Natural killer cell (primary cell): ENCODE measurements at regions not wholly inside any gene's neighbourhood (a gene's known extent, or its start where the extent isn't known, plus 50 kb on each side); places are given as distances from the start of the nearest gene placed in this dataset.
"Not testable (repeated sequence)": the region's sequence is repeated elsewhere in the genome, so short reads cannot be mapped to it uniquely, and the experiment has no call there.

Experiments used
- ATAC-seq, 3 donors: fragments of 150-1000 bp in 2 of 3; fragments of 200-7000 bp in 1 of 3; cut with Tn5 transposase; 1 replicate in 1 of 3; 2 replicates in 2 of 3; pipeline ENCODE4 v1.10.0; 2021; ENCODE audit warnings: mild to moderate bottlenecking in 2 of 3, moderate library complexity in 2 of 3
- DNase-seq, 2 donors: peaks; one replicate each; pipeline versions ENCODE4 v3.0.0 to v3.0.0-alpha.2; 2013 to 2021; ENCODE audit warnings: mixed read lengths in 1 of 2
- H3K27ac ChIP-seq: one replicate; pipeline ENCODE4 v1.5.1; 2013; ENCODE audit warnings: mild to moderate bottlenecking, low read length
- H3K27me3 ChIP-seq: one replicate; pipeline ENCODE4 v1.6.1; 2013; ENCODE audit warnings: low read length; ENCODE audit not compliant: control insufficient read depth, insufficient read depth
- H3K36me3 ChIP-seq: one replicate; pipeline ENCODE4 v1.6.1; 2013; ENCODE audit warnings: low read length; ENCODE audit not compliant: control insufficient read depth, insufficient read depth
- H3K4me1 ChIP-seq: one replicate; pipeline ENCODE4 v1.6.1; 2013; ENCODE audit warnings: low read length; ENCODE audit not compliant: control insufficient read depth, insufficient read depth
- H3K4me3 ChIP-seq: one replicate; pipeline ENCODE4 v1.5.1; 2013; ENCODE audit warnings: low read length
- H3K9me3 ChIP-seq: one replicate; pipeline ENCODE4 v1.6.1; 2013; ENCODE audit warnings: low read length; ENCODE audit not compliant: control insufficient read depth, insufficient read depth
- H3K27ac Mint-ChIP-seq, 2 donors: one replicate each; pipeline ENCODE4 v1.8.0; 2022; ENCODE audit warnings: mild to moderate bottlenecking in 2 of 2, mixed read lengths in 2 of 2, moderate library complexity in 1 of 2
- H3K27me3 Mint-ChIP-seq, 2 donors: one replicate each; pipeline ENCODE4 v1.8.0; 2022; ENCODE audit warnings: low read depth in 2 of 2, mixed read lengths in 2 of 2
- H3K36me3 Mint-ChIP-seq: one replicate; pipeline ENCODE4 v1.8.0; 2022; ENCODE audit warnings: mixed read lengths
- H3K4me1 Mint-ChIP-seq, 2 donors: one replicate each; pipeline ENCODE4 v1.8.0; 2022; ENCODE audit warnings: mixed read lengths in 2 of 2
- H3K4me3 Mint-ChIP-seq: one replicate; pipeline ENCODE4 v1.8.0; 2022; ENCODE audit warnings: mild to moderate bottlenecking, moderate library complexity, mixed read lengths
- H3K9me3 Mint-ChIP-seq, 2 donors: one replicate each; pipeline ENCODE4 v1.8.0; 2022; ENCODE audit warnings: mixed read lengths in 2 of 2
- WGBS: methylation state at CpG from one replicate; pipeline ENCODE4 v1.1.7; 2013; ENCODE audit warnings: missing lambda C conversion rate; ENCODE audit not compliant: insufficient coverage; 5-methylcytosine and 5-hydroxymethylcytosine counted together
- intact Hi-C: fragments of 100-400 bp; cut with micrococcal nuclease; formaldehyde crosslinking; loops from one replicate; pipeline ENCODE4 v1.14.2; 2022
- TF ChIP-seq, protein P1 (sequence below): fragments of 200-600 bp; IDR thresholded peaks from one replicate; pipeline ENCODE4 v1.8.0; 2022; ENCODE audit warnings: antibody characterized with exemption

DNA sequence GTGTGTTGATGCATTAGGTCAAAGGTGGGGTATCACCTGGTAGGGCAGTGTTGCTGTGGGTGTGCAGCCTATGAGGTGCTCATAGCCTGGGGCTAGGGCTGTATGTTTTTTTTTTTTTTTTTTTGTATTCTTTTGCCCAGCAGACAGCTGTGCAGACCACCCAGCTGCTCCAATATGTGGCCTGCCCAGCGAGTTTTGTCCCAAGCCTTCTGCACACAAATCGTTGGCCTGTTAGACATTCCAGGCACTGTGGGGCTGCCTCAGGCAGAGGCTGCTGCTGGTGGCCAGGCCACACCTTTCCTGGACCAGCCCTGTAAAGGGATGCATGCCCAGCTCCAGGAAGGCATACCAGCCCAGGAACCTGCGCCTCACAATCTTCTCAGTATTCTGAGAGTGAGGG lies 348.5 kb downstream of the JRKL start:
- Mint-ChIP-seq H3K36me3 (peaks cover 10% of the 10 kb centered on the region), H3K27me3 (no peaks in the 10 kb centered on the region), H3K4me3 (no peak overlapping the region), H3K9me3 (peaks cover 17 to 23% of the 10 kb centered on the region in 2 donors), H3K27ac (no peak overlapping the region), H3K4me1 (no peaks in the 10 kb centered on the region)
- WGBS: 91% methylated on average over 3 of the region's 3 CpGs
- DNase-seq (no peak), ATAC-seq (no peak)
- Histone ChIP-seq H3K27me3 (no peaks in the 10 kb centered on the region), H3K9me3 (no peaks in the 10 kb centered on the region), H3K36me3 (no peaks in the 10 kb centered on the region), H3K4me3 (no peak overlapping the region), H3K27ac (no peak overlapping the region), H3K4me1 (no peaks in the 10 kb centered on the region)
- TF ChIP-seq, protein P1, sequence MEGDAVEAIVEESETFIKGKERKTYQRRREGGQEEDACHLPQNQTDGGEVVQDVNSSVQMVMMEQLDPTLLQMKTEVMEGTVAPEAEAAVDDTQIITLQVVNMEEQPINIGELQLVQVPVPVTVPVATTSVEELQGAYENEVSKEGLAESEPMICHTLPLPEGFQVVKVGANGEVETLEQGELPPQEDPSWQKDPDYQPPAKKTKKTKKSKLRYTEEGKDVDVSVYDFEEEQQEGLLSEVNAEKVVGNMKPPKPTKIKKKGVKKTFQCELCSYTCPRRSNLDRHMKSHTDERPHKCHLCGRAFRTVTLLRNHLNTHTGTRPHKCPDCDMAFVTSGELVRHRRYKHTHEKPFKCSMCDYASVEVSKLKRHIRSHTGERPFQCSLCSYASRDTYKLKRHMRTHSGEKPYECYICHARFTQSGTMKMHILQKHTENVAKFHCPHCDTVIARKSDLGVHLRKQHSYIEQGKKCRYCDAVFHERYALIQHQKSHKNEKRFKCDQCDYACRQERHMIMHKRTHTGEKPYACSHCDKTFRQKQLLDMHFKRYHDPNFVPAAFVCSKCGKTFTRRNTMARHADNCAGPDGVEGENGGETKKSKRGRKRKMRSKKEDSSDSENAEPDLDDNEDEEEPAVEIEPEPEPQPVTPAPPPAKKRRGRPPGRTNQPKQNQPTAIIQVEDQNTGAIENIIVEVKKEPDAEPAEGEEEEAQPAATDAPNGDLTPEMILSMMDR: no peak
- intact Hi-C loops: no loop called here

DNA sequence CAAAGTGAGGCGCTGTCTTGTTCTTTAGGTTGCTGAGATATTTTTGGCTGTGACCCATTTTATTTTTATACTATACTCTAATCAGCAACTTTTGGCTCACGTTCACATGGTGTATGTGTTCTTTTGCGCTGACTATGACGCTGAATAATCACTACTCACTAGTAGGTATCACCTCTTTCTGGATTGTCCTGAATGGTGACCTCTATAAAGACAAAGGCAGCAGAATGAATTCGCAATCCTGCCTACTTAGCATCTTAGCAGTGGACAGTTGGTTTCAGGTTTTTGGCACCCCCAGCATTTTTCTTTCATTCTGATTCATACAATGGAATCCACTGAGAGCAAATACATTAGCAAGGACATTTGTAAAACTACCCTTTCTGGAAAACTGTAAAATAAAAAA lies 351.3 kb downstream of the JRKL start:
- peaks cover 17 to 32% of the 10 kb centered on the region in 2 donors for H3K9me3 Mint-ChIP-seq
- H3K4me1 ChIP-seq: no peaks in the 10 kb centered on the region
- no peak for ATAC-seq
- TF ChIP-seq, protein P1: no peak
- H3K27ac ChIP-seq: no peak overlapping the region
- no peak overlapping the region for H3K4me3 ChIP-seq
- peaks cover 6% of the 10 kb centered on the region for H3K36me3 Mint-ChIP-seq
- no peaks in the 10 kb centered on the region for H3K36me3 ChIP-seq
- H3K27me3 ChIP-seq: no peaks in the 10 kb centered on the region
- 85% methylated on average over 5 of the region's 5 CpGs for WGBS
- intact Hi-C loops: no loop called here
- no peak overlapping the region for H3K27ac Mint-ChIP-seq
- H3K9me3 ChIP-seq: no peaks in the 10 kb centered on the region
- H3K27me3 Mint-ChIP-seq: no peaks in the 10 kb centered on the region
- DNase-seq: no peak
- H3K4me3 Mint-ChIP-seq: no peak overlapping the region
- H3K4me1 Mint-ChIP-seq: no peaks in the 10 kb centered on the region

DNA sequence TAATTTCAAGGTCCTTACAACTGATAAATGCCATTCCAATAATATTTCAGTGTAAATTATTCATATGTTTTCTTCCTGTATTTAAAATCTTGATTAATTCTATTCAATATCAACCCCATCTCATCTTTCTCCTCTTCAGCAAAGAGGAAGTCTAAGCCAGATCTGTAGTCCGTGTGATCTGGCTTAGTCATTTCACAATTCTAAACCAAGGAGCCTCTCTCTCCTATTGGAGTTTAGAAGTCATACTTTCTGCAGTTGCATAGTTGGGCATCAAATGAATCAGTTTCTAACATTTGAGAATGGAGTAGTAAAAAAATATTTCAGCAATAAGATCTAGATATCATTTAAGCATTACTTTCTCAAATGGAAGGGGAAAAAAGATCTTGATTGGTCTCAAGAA lies 354.9 kb downstream of the JRKL start:
- ATAC-seq (no peak), DNase-seq (no peak)
- H3K9me3 ChIP-seq: no peaks in the 10 kb centered on the region
- H3K27me3 ChIP-seq: no peaks in the 10 kb centered on the region
- H3K36me3 Mint-ChIP-seq: no peaks in the 10 kb centered on the region
- H3K27ac ChIP-seq: no peak overlapping the region
- TF ChIP-seq, protein P1: no peak
- H3K27ac Mint-ChIP-seq: no peak overlapping the region
- H3K27me3 Mint-ChIP-seq: no peaks in the 10 kb centered on the region
- intact Hi-C loops: no loop called here
- H3K9me3 Mint-ChIP-seq: peaks cover 11 to 19% of the 10 kb centered on the region in 2 donors
- H3K4me1 Mint-ChIP-seq: no peaks in the 10 kb centered on the region
- no CpG with 5 or more reads among the region's 1 CpG for WGBS
- no peak overlapping the region for H3K4me3 Mint-ChIP-seq
- H3K4me1 ChIP-seq: no peaks in the 10 kb centered on the region
- H3K4me3 ChIP-seq: no peak overlapping the region
- no peaks in the 10 kb centered on the region for H3K36me3 ChIP-seq

DNA sequence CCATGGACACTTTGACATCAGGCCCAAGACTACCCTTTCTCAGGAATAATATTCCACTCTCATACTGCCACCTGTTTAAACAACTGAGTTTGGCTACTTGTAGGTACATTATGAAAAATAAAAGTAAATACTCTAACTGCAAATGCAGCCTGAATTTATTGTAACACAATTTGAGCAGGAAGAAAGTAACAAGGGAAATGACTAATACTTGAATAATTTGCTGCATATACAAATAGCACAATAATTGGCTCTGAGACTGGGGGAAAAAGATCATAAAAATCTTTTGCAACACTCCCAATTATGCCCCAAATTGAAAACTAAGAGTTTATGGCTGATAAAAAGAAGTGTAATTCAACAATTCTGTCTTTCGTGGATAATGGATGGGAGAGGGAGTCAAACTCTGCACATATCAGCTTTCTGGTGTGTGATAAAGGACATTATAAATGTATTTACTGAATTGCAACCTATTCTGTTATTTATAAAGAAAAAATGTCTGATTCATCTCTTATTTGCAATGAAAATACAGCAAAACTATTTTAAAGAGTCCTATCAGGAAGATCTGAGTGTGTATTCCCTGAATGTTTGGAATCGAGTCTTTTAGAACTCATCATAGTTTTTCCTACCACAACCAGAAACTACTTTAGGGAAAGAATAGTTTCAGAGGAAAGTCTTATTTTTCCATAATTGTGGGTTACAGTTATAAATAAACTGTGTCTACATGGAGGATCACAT lies 359.0 kb downstream of the JRKL start:
- intact Hi-C loops: no loop called here
- Histone ChIP-seq H3K4me3 (no peak overlapping the region), H3K4me1 (no peaks in the 10 kb centered on the region), H3K27me3 (no peaks in the 10 kb centered on the region), H3K27ac (no peak overlapping the region), H3K9me3 (peaks cover 7% of the 10 kb centered on the region), H3K36me3 (no peaks in the 10 kb centered on the region)
- no peaks in the 10 kb centered on the region for H3K4me1 Mint-ChIP-seq
- H3K27ac Mint-ChIP-seq: no peak overlapping the region
- WGBS: 71% methylated on average over 1 of the region's 2 CpGs
- no peak overlapping the region for H3K4me3 Mint-ChIP-seq
- H3K36me3 Mint-ChIP-seq: no peaks in the 10 kb centered on the region
- ATAC-seq (no peak), DNase-seq (no peak)
- peaks cover 7 to 13% of the 10 kb centered on the region in 2 donors for H3K9me3 Mint-ChIP-seq
- H3K27me3 Mint-ChIP-seq: no peaks in the 10 kb centered on the region
- TF ChIP-seq, protein P1: no peak

DNA sequence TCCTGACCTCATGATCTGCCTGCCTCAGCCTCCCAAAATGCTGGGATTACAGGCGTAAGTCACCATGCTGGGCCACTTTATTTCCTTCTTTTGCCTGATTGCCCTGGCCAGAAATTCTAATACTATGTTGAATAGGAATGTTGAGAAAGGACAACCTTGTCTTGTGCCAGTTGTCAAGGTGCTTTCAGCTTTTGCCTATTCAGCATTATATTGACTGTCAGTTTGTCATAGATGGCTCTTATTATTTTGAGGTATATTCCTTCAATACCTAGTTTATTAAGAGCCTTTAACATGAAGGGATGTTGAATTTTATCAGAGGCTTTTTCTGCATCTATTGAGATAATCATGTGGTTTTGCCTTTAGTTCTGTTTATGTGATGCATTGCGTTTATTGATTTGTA lies 362.0 kb downstream of the JRKL start:
- H3K4me1 Mint-ChIP-seq, H3K9me3 Mint-ChIP-seq, H3K27me3 Mint-ChIP-seq, intact Hi-C loops, H3K4me3 Mint-ChIP-seq, H3K36me3 Mint-ChIP-seq, H3K27ac Mint-ChIP-seq, H3K4me3 ChIP-seq, DNase-seq, H3K27ac ChIP-seq, ATAC-seq, H3K36me3 ChIP-seq, H3K4me1 ChIP-seq, H3K9me3 ChIP-seq, H3K27me3 ChIP-seq: not testable (repeated sequence)
- 100% methylated on average over 2 of the region's 2 CpGs for WGBS
